OCI-LY1 (cell line): ENCODE measurements at regions not wholly inside any gene's neighbourhood (a gene's known extent, or its start where the extent isn't known, plus 50 kb on each side); places are given as distances from the start of the nearest gene placed in this dataset.

Source experiments
- H2AFZ ChIP-seq: fragments of 200-600 bp; sonication (generic), shearing (Covaris generic); 2 replicates; pipeline ENCODE4 v1.6.0; 2014; ENCODE audit warnings: antibody characterized with exemption, mild to moderate bottlenecking, low read length
- H3F3A ChIP-seq: fragments of 200-600 bp; sonication (generic), shearing (Covaris generic); 2 replicates; pipeline ENCODE4 v1.6.0; 2014; ENCODE audit warnings: mild to moderate bottlenecking, antibody characterized with exemption, low read length, moderate library complexity; ENCODE audit not compliant: insufficient read depth
- H3K27ac ChIP-seq: fragments of 200-600 bp; sonication (generic); 2 replicates; pipeline ENCODE4 v1.5.1; 2014; ENCODE audit warnings: low read length, mixed run types, mild to moderate bottlenecking, low read depth; ENCODE audit not compliant: poor library complexity, severe bottlenecking
- H3K27me3 ChIP-seq: fragments of 200-600 bp; sonication (generic); 2 replicates; pipeline ENCODE4 v1.6.0; 2014; ENCODE audit warnings: antibody characterized with exemption, mild to moderate bottlenecking, low read length, moderate library complexity; ENCODE audit not compliant: insufficient read depth
- H3K36me3 ChIP-seq: fragments of 200-600 bp; sonication (generic); 2 replicates; pipeline ENCODE4 v1.6.1; 2014; ENCODE audit warnings: mild to moderate bottlenecking, antibody characterized with exemption, low read length, moderate library complexity, mixed read lengths; ENCODE audit not compliant: insufficient read depth
- H3K4me1 ChIP-seq: fragments of 200-600 bp; sonication (generic); 2 replicates; pipeline ENCODE4 v1.5.1; 2014; ENCODE audit warnings: mild to moderate bottlenecking, low read length, moderate library complexity; ENCODE audit not compliant: insufficient read depth, severe bottlenecking
- H3K4me2 ChIP-seq: fragments of 200-600 bp; sonication (generic), shearing (Covaris generic); 2 replicates; pipeline ENCODE4 v1.6.1; 2014; ENCODE audit warnings: low read length
- H3K4me3 ChIP-seq: fragments of 200-600 bp; sonication (generic); 2 replicates; pipeline ENCODE4 v1.5.1; 2014; ENCODE audit warnings: low read length, low read depth, mild to moderate bottlenecking, mixed read lengths; ENCODE audit not compliant: poor library complexity, severe bottlenecking
- H3K79me2 ChIP-seq: fragments of 200-600 bp; shearing (Covaris generic); 2 replicates; pipeline ENCODE4 v1.6.1; 2016; ENCODE audit warnings: mixed run types, low read length, mixed read lengths; ENCODE audit not compliant: insufficient read depth
- H3K9ac ChIP-seq: fragments of 200-600 bp; sonication (generic), shearing (Covaris generic); 2 replicates; pipeline ENCODE4 v1.6.1; 2014; ENCODE audit warnings: mild to moderate bottlenecking, low read length, mixed read lengths
- H3K9me2 ChIP-seq: fragments of 200-600 bp; sonication (generic), shearing (Covaris generic); 2 replicates; pipeline ENCODE4 v1.6.1; 2014; ENCODE audit warnings: low read depth, mild to moderate bottlenecking, low read length, mixed read lengths
- H3K9me3 ChIP-seq: fragments of 200-600 bp; shearing (Covaris generic); 2 replicates; pipeline ENCODE4 v1.6.1; 2014; ENCODE audit warnings: low read length, mixed read lengths
- H4K20me1 ChIP-seq: fragments of 200-600 bp; sonication (generic), shearing (Covaris generic); 2 replicates; pipeline ENCODE4 v1.6.0; 2016; ENCODE audit warnings: mild to moderate bottlenecking, low read length; ENCODE audit not compliant: insufficient read depth
- CTCF ChIP-seq: fragments of 200-600 bp; sonication (generic), shearing (Covaris generic); IDR thresholded peaks from 2 replicates; pipeline ENCODE4 v1.5.1; 2017; ENCODE audit warnings: mild to moderate bottlenecking, antibody characterized with exemption, low read length, moderate library complexity, mixed read lengths
- EZH2 ChIP-seq: fragments of 200-600 bp; sonication (generic), shearing (Covaris generic); IDR thresholded peaks from 2 replicates; pipeline ENCODE4 v1.8.0; 2017; ENCODE audit warnings: borderline replicate concordance, mixed run types, mild to moderate bottlenecking, antibody characterized with exemption, low read length, moderate library complexity, mixed read lengths

- H3K4me2 ChIP-seq: no peak overlapping the region
- no peaks in the 10 kb centered on the region for H3K27me3 ChIP-seq
- H3F3A ChIP-seq: no peaks in the 10 kb centered on the region
- H3K9me3 ChIP-seq: no peaks in the 10 kb centered on the region
- no peaks in the 10 kb centered on the region for H3K9me2 ChIP-seq
- no peaks in the 10 kb centered on the region for H3K79me2 ChIP-seq
- no peaks in the 10 kb centered on the region for H3K4me1 ChIP-seq
- no peak overlapping the region for H2AFZ ChIP-seq
- no peak overlapping the region for H3K4me3 ChIP-seq
- no peak for TF ChIP-seq CTCF
- no peak for TF ChIP-seq EZH2
- H3K9ac ChIP-seq: no peak overlapping the region
- no peak overlapping the region for H3K27ac ChIP-seq
- H3K36me3 ChIP-seq: no peaks in the 10 kb centered on the region
- no peaks in the 10 kb centered on the region for H4K20me1 ChIP-seq
These were observed 314.8 kb downstream of the BCHE start for GRCh38 chr3:165522386-165522785.

GRCh38 chr3:165521131-165521871 is 315.9 kb downstream of the BCHE start:
- Histone ChIP-seq H3K36me3 (no peaks in the 10 kb centered on the region), H3K4me3 (no peak overlapping the region), H3F3A (no peaks in the 10 kb centered on the region), H4K20me1 (no peaks in the 10 kb centered on the region), H3K27ac (no peak overlapping the region), H3K79me2 (no peaks in the 10 kb centered on the region), H3K9ac (no peak overlapping the region), H3K9me3 (no peaks in the 10 kb centered on the region), H2AFZ (no peak overlapping the region), H3K4me1 (no peaks in the 10 kb centered on the region), H3K9me2 (no peaks in the 10 kb centered on the region), H3K4me2 (no peak overlapping the region), H3K27me3 (no peaks in the 10 kb centered on the region)
- TF ChIP-seq CTCF (no peak), EZH2 (no peak)

- Histone ChIP-seq H3F3A (no peaks in the 10 kb centered on the region), H3K79me2 (no peaks in the 10 kb centered on the region), H2AFZ (no peak overlapping the region), H3K9me2 (no peaks in the 10 kb centered on the region), H4K20me1 (no peaks in the 10 kb centered on the region), H3K9ac (no peak overlapping the region), H3K27ac (no peak overlapping the region), H3K4me1 (no peaks in the 10 kb centered on the region), H3K27me3 (no peaks in the 10 kb centered on the region), H3K4me3 (no peak overlapping the region), H3K9me3 (no peaks in the 10 kb centered on the region), H3K36me3 (no peaks in the 10 kb centered on the region), H3K4me2 (no peak overlapping the region)
- TF ChIP-seq EZH2 (no peak), CTCF (no peak)
These were observed 317.5 kb downstream of the BCHE start for GRCh38 chr3:165519687-165520086.
